NCI-H1105 (cell line): ENCODE measurements at regions not wholly inside any gene's neighbourhood (a gene's known extent, or its start where the extent isn't known, plus 50 kb on each side); places are given as distances from the start of the nearest gene placed in this dataset.

Experiments
- DNase-seq: peaks from one replicate; lab custom pipeline; 2025; lab: John Stamatoyannopoulos, UW

DNA sequence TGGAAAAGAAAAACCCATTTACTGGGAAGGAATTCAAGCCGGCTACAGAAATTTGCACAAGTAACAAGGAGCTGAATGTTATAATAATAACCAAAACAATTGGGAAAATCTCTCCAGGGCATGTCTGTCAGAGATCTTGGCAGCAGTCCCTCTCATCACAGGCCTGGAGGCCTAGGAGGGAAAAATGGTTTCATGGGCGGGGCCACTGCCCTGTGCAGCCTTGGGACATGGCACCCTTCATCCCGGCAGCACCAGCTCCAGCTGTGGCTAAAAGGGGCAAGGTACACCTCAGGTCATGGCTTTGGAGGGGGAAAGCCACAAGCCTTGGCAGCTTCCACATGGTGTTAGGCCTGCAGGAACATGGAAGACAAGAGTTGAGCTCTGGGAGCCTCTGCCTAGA is 513.1 kb upstream of the CNKSR2 start:
- DNase-seq, result no peak

DNA sequence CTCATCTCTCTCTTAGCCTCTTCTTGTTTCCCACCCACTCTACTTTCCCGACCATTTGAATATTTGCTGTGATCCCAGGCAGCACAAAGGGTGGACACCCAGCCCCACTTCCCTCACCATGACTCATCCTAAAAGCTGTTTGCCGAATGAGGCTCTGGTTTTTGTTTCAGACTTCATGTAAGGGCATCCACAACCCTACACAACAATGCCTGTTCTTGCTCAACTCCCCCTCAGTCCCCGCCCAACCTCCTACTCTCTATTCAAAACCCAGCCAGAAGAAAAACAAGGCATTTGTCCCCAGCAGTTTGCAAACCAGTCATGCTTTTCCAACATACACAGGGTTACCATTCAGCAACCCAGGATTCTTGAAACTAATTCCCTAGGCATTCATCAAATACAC is 516.5 kb upstream of the CNKSR2 start:
- no peak for DNase-seq

DNA sequence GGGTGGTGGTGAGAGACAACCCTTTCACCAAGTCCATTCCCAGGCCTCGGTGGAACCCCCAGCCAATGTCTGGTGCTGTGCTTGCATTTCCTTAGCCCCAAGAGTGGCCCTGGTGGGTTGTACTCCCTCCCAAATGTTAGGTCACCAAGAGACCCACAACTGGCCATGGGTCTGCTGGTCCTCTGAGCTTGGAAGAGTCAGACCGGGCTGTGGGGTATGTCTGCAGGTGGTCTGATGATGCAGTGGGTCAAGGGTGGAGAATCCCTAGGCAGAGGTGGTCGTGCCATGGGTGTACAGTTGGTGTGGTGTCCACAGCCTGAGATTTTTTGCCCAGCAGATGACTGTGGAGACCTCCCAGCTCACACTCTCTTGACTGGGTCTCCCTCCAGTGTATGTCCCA is 535.7 kb upstream of the CNKSR2 start:
- no peak for DNase-seq

DNA sequence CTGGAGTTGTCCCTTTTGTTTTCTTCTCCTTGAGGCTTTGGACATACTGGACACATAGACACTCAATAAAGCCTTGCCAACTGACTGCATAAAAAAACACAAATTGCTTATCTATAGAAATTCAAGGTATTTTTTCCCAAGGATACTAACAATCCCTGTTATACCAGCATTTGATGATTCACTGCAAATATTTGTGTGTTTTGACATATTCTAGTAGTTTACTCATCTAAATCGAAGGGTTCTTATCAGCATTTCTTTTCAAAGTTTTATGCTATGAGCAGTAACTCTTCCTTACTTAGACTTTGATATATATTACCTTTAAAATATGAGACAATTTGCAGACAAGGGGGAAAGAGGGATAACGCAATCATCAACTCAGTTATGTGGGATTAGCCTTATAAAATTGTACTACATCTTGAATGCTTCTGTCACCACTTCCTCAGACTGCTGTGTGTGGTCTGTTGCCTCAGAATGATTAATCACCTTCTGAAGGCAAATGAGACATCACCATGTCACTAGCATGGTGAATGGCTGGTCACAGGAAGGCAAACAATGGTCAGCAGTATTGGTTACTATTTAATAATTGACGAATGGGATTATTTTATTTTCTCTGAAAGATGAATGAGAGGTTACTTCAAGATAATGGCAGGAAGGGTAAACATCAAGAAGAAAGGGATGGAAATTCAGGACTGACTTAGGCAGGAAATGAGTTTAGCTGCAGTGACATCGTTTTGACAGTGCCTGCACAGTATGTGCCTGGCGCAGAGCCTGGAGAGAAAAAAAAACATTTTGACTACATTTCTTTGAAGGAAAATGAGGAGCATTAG is 544.3 kb upstream of the CNKSR2 start:
- DNase-seq, result no peak

DNA sequence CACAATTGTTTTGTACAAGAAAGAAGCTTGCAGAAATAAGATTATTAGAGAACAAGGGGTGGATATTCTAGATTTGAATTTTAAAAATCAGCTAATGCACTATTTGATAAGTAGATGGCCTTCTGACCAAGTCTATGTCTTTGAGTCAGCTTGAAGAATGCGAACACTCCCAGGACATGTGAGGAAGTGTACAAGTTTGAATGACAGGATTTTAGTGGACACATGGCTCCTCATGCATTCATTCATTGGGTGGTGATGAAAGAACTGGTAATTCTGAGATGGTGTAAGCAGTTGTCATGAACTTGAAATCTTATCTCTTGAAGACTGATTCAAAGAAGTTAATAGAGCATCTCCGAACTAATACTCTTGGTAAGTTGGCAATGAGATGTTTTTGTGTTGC is 548.2 kb upstream of the CNKSR2 start:
- DNase-seq, result no peak

DNA sequence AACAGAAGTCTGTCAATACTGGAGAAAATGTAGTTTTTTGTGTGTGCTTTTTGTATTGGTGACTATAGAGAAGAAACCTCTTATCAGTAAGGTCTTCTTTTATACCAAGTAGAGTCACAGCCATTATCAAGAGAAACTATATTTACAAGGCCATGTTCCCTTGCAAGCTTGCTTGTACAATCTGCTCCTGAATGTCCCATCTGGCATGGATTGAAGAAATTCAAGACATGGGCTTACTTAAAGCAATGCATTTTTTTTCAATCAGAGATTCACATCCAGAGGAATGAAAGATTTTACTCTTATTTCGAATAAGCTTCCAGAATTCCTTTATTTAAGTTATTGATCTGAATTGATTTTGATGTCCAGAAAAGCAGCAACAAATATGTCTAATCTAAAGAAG is 537.3 kb upstream of the RPS6KA3 start:
- no peak for DNase-seq

DNA sequence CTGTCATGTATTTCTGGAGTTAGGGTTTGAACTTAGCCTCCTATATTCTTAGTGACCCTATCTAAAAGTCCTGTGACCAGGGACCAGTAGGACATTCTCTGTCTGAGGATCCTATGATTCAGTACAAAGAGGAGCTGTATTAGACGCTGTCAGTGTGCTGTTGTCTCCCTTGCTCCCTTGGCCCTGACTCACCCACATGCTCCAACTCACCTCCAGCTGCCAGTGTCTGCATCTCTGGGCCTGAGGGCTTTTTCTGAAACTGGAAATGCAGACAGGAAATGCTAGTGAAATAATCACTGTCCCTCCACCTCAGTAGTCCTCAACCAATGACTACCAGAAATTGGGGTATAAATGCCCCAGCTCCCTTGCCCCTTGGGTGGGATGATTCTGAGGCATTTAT is 535.3 kb upstream of the RPS6KA3 start:
- no peak for DNase-seq

DNA sequence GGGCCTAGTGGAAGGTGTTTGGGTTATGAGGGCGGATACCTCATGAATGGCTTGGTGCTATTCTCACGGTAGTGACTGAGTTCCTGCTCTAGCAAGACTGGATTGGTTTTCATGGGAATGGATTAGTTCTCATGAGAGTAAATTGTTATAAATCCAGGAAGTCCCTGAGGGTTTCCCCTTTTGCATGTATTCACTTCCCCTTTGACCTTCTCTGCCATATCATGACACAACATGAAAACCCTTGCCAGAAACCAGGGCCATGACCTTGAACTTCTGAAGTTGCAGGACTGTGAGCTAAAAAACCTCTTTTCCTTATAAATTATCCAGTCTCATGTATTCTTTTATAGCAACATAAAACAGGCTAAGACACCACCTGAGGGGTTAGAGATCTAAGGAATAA is 529.7 kb upstream of the RPS6KA3 start:
- DNase-seq, result no peak

DNA sequence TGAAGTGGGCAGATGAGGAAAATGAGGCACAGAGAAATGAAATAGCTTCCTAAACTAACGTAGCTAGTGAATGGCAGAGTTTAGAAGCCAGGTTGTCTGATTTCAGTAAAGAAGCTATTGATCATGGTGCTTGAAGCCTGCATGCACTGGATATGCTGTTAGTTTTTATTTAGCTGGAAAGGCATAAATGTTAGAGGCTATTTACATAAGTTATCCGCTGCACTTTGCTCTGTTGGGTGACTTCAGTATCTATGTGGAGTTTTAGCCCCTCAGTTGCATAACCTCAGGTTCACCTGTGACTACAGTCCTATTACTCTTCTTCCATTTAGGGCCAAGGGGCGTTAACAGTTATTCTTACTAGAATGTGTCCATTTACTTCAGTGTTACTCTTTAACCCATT is 522.4 kb upstream of the RPS6KA3 start:
- DNase-seq, result no peak

DNA sequence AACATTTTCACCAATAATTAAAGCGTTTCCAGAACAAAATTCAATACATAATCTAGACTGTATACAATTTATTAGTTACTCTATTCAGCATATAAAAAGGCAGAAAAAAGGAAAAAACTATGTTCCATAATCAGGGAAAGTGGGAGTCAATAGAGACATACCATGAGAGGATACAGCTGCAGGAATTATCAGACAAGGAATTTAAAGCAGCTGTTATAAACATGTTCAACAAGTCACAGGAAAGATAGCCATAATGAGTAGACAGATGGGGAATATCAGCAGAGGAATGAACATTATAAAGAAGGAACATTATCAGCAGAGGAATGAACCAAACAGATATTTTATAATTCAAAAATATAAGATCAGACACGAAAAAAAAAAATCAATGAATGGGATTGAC is 500.6 kb upstream of the RPS6KA3 start:
- no peak for DNase-seq

DNA sequence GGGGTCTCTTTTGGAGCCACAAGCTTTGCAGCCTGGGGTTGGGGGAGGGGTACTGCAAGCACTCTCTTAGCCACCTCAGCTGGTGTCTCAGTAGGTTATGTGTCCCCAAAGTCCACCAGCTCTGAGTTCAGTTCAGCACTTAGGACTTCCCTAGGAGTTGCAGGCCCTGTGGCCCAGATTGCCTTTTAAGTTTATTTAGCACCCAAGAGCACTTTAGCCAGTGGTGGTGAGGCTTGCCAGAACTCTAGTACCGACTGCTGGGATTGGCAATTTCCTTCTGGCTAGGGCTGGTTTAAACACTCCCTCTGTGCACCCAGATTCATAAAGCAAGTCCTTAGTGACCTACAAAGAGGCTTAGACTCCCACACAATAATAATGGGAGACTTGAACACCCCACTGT is 489.9 kb upstream of the RPS6KA3 start:
- DNase-seq, result no peak

DNA sequence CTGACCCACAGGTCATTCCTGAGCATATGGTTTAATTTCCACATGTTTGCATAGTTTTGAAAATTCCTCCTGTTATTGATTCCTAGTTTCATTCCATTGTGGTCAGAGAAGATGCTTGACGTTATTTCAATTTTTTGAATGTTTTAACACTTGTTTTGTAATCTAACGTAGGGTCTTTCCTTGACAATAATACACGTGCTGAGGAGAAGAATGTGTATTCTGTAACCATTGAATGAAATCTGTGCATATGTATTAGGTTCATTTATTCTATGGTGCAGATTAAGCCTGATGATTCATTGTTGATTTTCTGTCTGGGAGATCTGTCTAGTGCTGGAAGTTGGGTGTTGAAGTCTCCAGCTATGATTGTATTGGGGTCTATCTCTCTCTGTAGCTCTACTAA is 486.4 kb upstream of the RPS6KA3 start:
- no peak for DNase-seq

DNA sequence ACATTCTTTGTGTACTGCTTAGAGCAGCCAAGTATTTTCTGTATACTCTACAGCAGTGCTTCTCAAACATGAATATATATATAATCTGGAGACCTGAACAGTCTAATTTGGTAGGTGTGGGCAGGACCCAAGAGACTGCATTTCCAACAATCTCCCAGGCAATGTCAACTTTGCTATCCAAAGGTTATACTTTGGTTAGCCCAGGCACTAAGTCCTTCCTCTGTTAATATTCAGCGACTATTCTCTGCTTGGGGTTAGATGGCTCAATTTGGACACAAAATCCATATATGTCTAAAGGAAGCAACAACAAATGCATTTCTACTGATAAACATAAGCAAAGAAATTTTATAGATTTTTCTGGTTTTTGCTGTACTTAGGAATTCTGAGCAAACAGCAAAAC is 480.0 kb upstream of the RPS6KA3 start:
- DNase-seq, result no peak

DNA sequence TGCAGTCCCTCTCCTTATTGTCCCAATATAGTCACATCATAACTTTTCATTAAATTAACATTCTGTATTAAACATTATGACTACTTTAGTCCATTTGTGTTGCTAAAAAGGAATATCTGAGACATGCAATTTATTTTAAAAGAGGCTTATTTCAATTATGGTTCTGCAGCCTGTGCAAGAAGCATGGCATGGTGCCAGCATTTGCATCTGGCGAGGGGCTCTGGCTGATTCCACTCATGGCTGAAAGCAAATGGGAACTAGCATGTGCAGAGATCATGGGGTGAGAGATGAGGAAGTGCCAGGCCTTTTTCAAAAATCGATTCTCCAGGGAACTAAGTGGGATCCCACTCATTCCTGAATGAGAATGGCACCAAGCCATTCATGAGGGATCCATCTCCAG is 476.3 kb upstream of the RPS6KA3 start:
- peak; percentile 50 for DNase-seq

DNA sequence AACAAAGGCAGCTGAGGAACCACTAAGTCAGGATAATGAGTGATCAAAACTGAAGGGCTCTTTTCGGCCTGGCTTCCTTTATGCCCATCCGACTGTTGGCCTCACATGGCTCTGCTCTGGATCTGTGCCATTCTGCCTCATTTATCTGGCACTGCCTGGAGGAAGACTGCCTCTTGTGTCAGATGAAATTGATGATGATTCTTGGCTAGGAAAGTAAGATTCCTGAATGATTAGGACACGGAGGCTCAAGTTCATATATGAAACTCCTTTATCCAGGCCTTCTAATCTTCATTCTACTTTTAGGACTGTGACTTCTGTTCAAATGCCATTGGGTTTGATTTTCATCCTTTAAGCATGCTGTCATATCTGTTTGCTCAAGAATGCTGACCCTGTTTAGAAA is 475.4 kb upstream of the RPS6KA3 start:
- DNase-seq, result peak; percentile 56

DNA sequence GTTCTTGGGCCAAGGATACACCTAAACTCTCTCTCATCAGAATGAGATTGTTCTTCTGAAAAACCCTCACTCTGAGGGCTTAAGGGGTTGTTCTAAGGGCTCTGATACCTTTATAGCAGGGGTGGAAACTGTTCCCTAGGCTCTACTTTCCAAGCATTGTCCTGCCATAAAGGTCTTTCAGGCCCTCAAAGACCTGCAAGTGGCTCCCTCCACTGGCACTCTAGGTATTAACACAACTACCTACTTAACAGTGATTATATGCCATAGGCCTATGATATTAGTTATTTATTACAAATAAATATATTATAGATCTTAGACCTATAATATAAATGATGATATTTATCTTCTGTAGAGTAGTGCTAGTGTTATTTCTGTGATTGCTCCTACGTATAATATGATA is 473.7 kb upstream of the RPS6KA3 start:
- DNase-seq, result no peak

DNA sequence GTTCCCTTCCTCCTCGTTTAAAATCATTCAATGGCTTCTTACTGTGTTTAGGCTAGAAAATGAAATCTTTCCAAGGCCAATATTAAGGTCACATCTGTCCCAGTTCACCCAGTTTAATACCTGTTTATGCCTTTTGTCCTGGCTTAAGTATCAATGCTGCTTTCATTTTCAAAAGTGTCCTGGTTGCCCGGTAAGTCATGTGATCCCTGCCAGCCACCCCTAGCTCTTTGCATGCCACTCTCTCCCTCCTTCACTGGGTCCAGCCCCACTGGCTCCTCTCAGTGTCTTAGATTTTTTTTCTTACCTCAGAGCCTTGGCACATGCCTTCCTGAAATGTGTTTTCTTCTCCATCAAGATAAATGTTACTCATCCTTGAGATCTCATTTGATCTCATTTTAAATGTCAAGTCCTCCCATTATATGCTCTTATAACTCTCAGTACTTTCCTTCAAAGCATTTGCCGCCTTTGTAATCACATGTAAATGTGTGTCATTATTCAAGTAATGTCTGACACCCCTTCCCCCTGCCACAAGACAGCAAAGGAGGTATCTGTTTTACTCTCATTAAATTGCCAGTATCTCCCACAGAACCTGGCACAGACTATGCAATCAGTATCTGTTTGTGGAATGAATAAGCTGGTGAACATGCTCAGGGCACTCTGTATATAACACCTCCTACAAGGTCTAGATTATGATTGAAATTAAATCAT is 472.5 kb upstream of the RPS6KA3 start:
- no peak for DNase-seq

DNA sequence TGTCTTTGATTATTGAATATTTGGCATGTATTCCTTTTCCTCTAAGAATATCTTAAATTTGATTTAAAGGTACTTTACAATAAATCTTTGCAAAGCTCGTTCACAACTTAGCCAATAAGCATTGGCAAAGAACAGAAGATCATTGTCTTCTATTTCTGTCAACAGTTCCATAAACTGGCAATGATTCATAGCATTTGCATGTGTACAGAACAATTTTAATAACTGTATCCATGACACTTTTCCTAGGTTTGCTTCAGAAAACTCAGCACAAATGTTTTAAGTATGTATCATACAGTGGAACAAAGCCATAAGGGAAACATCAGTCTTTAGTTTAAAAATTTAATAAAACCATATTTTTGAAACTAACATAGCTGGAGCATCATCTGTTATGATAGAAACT is 462.7 kb upstream of the RPS6KA3 start:
- DNase-seq, result no peak

DNA sequence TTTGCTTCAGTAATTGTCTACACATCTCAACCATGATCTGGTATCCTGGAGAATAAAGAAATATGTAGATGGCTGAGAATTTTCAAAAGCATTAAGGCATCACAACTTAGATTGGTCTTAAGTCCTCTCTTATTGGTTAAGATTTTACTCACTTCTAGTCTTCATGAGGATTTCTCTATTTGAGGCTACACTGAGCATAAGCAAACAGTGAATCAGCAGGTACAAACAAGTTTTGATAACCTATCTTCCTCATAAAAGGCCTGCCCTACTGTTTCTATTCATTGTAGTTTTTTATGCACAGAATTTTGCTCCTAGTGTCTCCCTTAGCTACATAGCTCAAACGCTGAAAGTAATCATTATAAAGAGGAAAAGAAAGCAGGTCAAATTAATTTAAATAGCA is 460.7 kb upstream of the RPS6KA3 start:
- no peak for DNase-seq

DNA sequence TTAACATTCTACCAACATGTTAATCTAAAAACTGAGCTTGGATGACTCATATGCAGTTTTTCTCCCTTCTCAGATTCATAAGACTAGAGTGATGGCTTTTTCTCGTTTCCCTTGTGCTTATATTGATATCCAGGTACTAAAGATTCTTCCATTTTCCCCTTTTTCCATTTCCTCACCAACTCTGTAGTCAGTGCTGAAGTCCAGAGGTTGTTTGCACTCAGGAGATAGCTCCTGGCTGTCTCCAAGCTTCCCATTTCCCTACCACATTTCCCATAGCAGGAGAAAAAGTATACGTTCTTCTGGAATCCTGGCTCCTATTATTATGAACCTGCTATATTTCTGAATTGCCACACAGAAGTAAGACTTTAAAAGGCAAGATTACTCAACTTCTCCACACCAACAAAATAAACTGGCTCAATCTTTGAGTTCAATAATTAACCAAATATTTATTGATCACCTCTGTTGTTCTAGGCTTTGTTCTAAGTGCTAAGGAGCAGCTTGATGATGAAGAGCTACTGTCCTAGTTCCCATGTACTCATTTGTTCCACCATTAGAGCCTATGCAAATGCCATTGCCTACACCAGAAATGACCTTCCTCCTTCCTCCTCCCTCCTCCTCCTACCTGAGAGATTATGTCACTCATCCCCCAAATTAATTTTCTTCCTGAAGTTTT is 454.4 kb upstream of the RPS6KA3 start:
- no peak for DNase-seq

DNA sequence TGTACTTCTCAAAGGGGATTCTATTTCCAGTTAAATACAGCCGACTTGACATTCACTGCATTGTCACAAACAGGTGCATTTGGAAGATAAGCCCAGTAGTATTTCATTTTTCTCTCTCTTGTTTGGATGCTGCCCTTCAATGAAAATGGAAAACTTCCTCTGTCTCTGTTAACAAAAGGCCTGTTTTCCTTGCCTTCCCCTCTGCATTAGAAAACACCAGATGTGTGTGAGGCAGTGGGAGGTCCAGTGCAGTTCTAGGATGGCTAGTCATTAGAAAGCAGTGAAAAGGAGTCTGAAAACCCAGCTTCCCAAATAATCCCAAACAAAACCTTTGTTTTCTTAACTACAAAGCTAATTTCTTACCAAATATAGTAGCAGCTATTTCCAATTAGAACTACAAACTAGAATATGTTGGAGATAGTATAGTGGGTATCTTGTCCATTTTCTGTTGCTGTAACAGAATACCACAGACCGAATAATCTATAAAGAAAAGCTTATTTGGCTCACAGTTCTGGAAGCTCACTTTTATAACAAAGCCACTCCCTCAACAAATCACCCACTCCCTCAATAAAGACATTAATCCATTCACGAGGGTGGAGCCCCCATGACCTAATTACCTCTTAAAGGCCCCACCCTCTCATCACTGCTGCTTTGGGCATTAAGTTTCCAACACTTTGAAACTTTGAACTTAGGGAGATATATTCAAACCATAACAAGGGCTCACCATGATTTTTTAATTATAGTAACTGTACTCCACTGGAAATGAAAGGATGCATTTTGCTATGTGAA is 452.1 kb upstream of the RPS6KA3 start:
- no peak for DNase-seq

DNA sequence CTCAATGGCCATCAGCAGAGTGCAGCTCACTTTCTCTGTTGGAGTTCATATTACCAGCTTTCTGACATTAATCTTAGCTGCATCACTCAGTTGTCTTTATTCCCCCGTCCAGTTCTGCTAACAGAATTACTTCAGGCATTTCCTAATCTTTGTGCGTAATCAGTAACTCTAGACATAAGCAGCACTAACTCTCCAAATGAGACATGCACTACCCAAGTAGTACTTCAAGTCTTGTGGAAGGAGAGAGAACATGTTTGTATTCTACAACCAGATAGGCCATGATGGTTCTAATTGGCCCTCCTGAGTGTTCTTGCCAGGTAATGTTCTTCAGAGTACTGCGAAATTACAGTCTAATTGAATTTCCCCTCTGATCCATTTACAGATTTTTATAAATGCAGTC is 448.5 kb upstream of the RPS6KA3 start:
- DNase-seq, result no peak
